ENCODE measurements at regions not wholly inside any gene's neighbourhood (a gene's known extent, or its start where the extent isn't known, plus 50 kb on each side); places are given as distances from the start of the nearest gene placed in this dataset.

DNA sequence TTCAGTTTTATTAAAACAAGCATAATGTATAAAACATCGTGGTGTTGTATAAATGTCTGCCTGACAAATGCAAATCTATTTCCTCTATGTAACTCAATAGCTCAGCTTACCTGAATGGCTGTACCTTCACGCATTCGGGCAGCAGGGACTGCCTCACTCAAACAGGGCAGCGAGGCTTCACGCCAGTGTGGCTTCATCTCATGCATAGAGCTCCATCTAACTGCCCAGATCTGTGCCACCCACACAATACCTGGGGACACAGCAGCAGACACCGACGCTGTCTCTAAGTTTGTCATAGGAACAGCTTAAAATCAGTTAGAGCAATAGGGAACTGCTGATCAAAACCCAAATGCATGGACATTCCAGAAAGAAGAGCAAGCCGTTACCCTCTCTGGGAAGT, 182.8 kb upstream of the ANKRD30A start:
- TF ChIP-seq, protein P1, sequence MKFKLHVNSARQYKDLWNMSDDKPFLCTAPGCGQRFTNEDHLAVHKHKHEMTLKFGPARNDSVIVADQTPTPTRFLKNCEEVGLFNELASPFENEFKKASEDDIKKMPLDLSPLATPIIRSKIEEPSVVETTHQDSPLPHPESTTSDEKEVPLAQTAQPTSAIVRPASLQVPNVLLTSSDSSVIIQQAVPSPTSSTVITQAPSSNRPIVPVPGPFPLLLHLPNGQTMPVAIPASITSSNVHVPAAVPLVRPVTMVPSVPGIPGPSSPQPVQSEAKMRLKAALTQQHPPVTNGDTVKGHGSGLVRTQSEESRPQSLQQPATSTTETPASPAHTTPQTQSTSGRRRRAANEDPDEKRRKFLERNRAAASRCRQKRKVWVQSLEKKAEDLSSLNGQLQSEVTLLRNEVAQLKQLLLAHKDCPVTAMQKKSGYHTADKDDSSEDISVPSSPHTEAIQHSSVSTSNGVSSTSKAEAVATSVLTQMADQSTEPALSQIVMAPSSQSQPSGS (IDR thresholded peaks at IDR 0.05; ENCODE audit: low read length): no peak
- TF ChIP-seq POLR2AphosphoS5 (IDR thresholded peaks at IDR 0.05; ENCODE audit: low read depth, low read length) (no peak), CBX8 (IDR thresholded peaks at IDR 0.05; ENCODE audit: borderline replicate concordance, low read depth, low read length) (no peak), KDM5A (IDR thresholded peaks at IDR 0.05; ENCODE audit: low read length) (no peak), RFX5 (IDR thresholded peaks at IDR 0.05; ENCODE audit: borderline replicate concordance, low read depth, low read length) (no peak), CREB1 (IDR thresholded peaks at IDR 0.05) (no peak), CTCF (IDR thresholded peaks at IDR 0.05; ENCODE audit: control extremely low read depth in 1 of 3, insufficient read depth in 1 of 3, low read depth in 1 of 3, low read length in 3 of 3) (no peak), TBP (IDR thresholded peaks at IDR 0.05; ENCODE audit: low read depth, low read length) (no peak), MAX (IDR thresholded peaks at IDR 0.05) (no peak), POLR2A (IDR thresholded peaks at IDR 0.05; ENCODE audit: control extremely low read depth in 1 of 2, low read depth in 2 of 2, low read length in 2 of 2) (no peak)
